Sigmoid colon (tissue), 4 donors: ENCODE measurements at regions not wholly inside any gene's neighbourhood (a gene's known extent, or its start where the extent isn't known, plus 50 kb on each side); places are given as distances from the start of the nearest gene placed in this dataset.

Experiments
- CTCF ChIP-seq, 4 experiments: fragments of 450-650 bp in 3 of 4; fragments of 200-600 bp in 1 of 4; IDR thresholded peaks; one replicate each; pipeline ENCODE4 v1.5.1; 2016 to 2019; ENCODE audit warnings: antibody characterized with exemption in 4 of 4, mild to moderate bottlenecking in 3 of 4, moderate library complexity in 2 of 4
- POLR2A ChIP-seq, 2 donors: fragments of 450-650 bp; IDR thresholded peaks; one replicate each; pipeline ENCODE4 v1.6.1; 2016; ENCODE audit warnings: antibody characterized with exemption in 2 of 2, mild to moderate bottlenecking in 2 of 2, moderate library complexity in 2 of 2
- POLR2AphosphoS5 ChIP-seq, 4 donors: sonication (generic); formaldehyde crosslinking; IDR thresholded peaks; one replicate each; pipeline ENCODE4 v1.6.1; 2017; ENCODE audit warnings: antibody characterized with exemption in 4 of 4

GRCh38 chr12:75937486-75937885, 94.1 kb downstream of the PHLDA1 start:
- TF ChIP-seq CTCF (IDR thresholded peaks at IDR 0.05) (no peak), POLR2A (IDR thresholded peaks at IDR 0.05) (no peak), POLR2AphosphoS5 (IDR thresholded peaks at IDR 0.05) (no peak)
